GM18507 (cell line): ENCODE measurements at regions not wholly inside any gene's neighbourhood (a gene's known extent, or its start where the extent isn't known, plus 50 kb on each side); places are given as distances from the start of the nearest gene placed in this dataset.

Experiments used
- DNase-seq: peaks from one replicate; pipeline ENCODE4 v3.0.0; 2011; ENCODE audit warnings: low read depth; ENCODE audit not compliant: insufficient read length; ENCODE audit errors: extremely low spot score
- FAIRE-seq: peaks from 2 replicates; lab custom pipeline; 2011; peaks lifted over from hg19 to GRCh38; lab: Jason Lieb, UNC

- no peak for DNase-seq
- FAIRE-seq: no peak
These were observed 104.2 kb upstream of the ADGRL4 start for GRCh38 chr1:79110749-79111148.

GRCh38 chr1:79109445-79109844 lies 102.9 kb upstream of the ADGRL4 start:
- no peak for DNase-seq
- no peak for FAIRE-seq

GRCh38 chr1:79105500-79105899 lies 99.0 kb upstream of the ADGRL4 start:
- FAIRE-seq (no peak), DNase-seq (no peak)

- FAIRE-seq: no peak
These were observed 98.1 kb upstream of the ADGRL4 start for GRCh38 chr1:79104617-79105016.

GRCh38 chr1:79100385-79100784 lies 93.9 kb upstream of the ADGRL4 start:
- FAIRE-seq (no peak), DNase-seq (no peak)

More at GRCh38 chr1:79104617-79105016, 98.1 kb upstream of the ADGRL4 start:
- no peak for DNase-seq

GRCh38 chr1:79090985-79091384 lies 84.5 kb upstream of the ADGRL4 start:
- no peak for FAIRE-seq
- no peak for DNase-seq

GRCh38 chr1:79089946-79090345 lies 83.4 kb upstream of the ADGRL4 start:
- DNase-seq (no peak), FAIRE-seq (no peak)

- no peak for DNase-seq
- FAIRE-seq: no peak
These were observed 75.7 kb upstream of the ADGRL4 start for GRCh38 chr1:79082233-79082632.

GRCh38 chr1:79079770-79080169 lies 73.2 kb upstream of the ADGRL4 start:
- FAIRE-seq (no peak), DNase-seq (no peak)

GRCh38 chr1:79074975-79075374 lies 68.4 kb upstream of the ADGRL4 start:
- FAIRE-seq: no peak

GRCh38 chr1:79069828-79070227 lies 63.3 kb upstream of the ADGRL4 start:
- FAIRE-seq (no peak), DNase-seq (no peak)

More at GRCh38 chr1:79074975-79075374, 68.4 kb upstream of the ADGRL4 start:
- DNase-seq: no peak

GRCh38 chr1:79059341-79059740 lies 52.8 kb upstream of the ADGRL4 start:
- DNase-seq (no peak), FAIRE-seq (no peak)
